HG03045 (cell line): ENCODE measurements at regions not wholly inside any gene's neighbourhood (a gene's known extent, or its start where the extent isn't known, plus 50 kb on each side); places are given as distances from the start of the nearest gene placed in this dataset.

Experiments
- ATAC-seq: cut with Tn5 transposase; IDR thresholded peaks from one replicate; pipeline ENCODE4 v1.9.1; 2021; ENCODE audit warnings: mild to moderate bottlenecking, moderate library complexity; ENCODE audit not compliant: unreplicated experiment

DNA sequence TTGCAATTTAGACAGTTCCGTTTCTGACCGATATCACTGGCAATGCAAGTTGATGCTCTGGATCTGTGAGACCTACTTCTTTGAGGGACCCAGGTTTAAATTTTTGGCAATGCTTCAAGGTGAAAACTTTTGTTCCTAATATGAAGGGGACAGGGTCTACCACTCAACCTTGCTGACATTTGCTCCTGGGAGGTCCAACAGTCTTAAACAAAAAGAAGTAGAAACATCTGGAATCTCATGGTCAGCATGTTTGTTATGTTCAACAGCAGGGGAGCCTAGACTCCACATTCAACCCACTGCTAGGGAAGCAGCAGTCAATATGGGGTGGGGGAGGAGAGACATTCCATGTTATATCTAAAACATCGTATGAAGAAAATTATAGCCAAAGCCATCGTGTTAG is 196.4 kb downstream of the SIM1 start:
- ATAC-seq: no peak

GRCh38 chr6:100267721-100268123 is 197.0 kb downstream of the SIM1 start:
- no peak for ATAC-seq

- no peak for ATAC-seq
These were observed 198.0 kb downstream of the SIM1 start for GRCh38 chr6:100266494-100267401.

DNA sequence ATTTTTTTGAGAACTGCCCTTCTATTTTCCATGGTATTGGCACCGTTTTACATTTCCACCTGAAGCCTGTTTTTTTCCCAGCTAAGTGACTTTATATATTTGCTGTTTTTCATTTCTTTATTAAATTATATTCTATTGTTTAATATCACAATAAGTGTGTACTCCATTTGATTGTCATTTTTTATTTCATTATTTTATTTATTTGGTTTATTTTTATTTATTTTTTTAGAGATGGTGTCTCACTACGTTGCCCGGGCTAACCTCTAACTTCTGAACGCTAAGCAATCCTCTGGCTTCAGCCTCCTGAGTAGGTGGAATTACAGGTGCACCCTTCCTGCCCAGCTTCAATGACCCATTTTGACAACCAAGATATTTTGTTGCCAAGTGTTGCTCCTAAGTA is 202.6 kb downstream of the SIM1 start:
- no peak for ATAC-seq

GRCh38 chr6:100261486-100261885 is 203.2 kb downstream of the SIM1 start:
- ATAC-seq: no peak

- ATAC-seq: no peak
These were observed 204.1 kb downstream of the SIM1 start for GRCh38 chr6:100260584-100260983.

- ATAC-seq: no peak
These were observed 204.9 kb downstream of the SIM1 start for GRCh38 chr6:100259865-100260264.

- no peak for ATAC-seq
These were observed 206.0 kb downstream of the SIM1 start for GRCh38 chr6:100258752-100259151.

DNA sequence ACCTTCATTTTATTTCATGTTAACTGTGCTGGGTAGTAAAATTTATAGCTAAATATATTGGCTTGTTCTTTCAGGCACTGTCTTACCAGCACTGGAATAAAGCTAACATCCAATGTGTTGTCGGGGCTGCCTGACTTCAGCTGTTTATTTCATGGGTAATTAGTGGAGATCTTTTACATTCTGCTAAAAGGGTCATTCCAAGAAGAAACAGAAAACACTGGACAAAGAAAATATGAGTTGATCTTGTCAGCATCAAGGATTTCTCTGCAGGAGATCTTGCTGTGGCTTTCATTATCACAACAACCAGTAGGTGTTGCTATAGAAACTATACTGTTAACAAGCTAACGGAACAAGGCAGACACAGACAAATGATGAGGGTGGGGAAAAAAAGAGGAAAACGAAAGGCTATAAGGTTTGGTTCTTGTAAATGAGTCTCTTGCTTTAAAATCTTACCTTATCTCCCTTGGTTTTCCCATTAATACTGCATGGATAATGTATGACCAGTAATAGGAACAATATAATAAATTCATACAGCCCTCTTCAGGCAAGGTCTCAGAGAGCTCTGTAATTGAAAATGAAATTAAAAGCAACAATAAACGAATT is 206.8 kb downstream of the SIM1 start:
- ATAC-seq: peak; percentile 91

DNA sequence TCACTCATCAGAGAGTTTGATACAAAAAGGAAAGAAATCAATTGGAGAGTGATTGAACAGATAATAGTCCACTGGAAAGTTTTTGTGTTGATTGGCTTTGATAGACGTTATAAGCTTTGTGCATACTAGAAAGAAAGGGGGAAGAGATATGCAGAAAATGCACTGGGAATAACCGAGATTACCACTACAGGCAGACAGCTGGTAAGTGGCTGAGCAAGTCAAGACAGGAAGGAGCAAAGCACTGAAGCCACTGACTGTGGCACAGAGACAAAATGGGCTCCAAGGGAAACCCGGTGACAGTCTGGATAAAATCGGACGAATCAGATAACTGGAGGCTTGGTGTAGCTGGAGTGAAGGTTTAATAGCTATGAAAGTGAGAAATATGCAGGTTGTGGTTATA is 209.0 kb downstream of the SIM1 start:
- no peak for ATAC-seq

DNA sequence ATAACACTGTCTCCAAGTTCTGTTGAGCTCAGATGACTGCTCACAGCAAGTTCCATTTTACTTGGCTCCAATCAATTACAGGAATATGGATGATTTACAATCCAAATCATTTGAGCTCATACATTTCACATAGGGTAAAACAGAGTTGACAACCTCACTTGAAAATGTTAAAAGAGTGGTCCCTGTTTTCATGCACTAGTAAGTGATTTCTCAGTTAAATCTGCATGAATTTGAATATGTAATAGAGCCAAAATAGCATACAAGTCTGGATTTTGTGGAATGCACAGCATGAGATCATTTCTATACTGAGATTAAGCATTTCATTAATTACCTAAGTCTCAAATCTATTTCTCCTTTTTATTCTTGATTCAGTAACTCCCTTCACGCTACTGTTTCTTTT is 217.6 kb downstream of the SIM1 start:
- no peak for ATAC-seq

DNA sequence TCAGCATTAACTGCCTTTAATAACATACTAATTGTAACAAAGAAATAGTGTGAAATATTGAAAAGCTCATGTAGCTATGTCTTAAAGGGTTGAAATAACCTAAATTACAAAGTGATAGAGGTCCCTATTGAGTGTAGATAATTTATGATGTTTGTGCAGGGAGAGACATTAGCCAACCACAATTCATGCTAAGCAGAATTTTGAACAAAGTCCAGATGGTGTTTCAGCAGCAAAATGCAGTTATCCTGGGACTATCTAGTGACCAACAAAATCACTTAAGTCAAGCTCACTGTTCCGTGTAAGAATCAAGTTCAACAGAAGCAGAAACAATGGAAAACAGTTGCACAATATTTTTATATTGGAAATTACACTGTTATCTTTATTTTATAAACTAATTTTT is 218.5 kb downstream of the SIM1 start:
- ATAC-seq: no peak

DNA sequence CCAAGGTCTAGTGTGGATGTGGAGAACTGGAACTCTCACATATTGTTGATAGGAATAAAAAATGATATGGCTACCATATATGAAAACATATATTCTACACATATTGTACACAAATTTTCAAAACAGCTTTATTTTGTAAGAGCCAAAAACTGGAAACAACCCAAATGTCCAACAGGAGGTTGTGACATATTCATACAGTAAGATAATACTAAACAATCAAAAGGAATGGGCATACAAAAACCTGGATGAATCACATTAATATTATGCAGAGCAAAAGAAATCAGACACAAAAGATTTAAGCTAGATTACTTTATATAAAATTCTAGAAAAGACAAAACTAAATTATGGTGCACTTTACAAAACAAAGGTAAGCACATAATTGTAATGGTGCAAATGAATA is 223.9 kb downstream of the SIM1 start:
- ATAC-seq: no peak

DNA sequence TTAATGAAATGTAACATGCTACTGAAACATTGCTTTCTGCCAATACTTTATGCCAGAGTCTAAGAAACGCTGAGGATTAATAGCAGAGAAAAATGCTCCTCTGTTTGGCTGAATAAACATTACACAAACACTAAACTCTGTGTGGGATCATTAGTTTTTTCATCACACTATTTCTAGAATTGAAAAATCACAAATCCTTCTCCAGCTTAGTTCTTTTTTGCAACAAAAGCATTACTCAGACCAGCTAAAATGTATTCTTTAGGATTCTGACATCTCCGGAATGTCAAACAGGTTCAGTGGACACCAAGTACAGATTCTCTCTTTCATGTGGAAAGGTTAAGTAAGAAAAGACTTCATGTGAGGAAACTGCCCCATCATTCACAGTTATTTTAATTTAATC is 226.9 kb downstream of the SIM1 start:
- no peak for ATAC-seq

- ATAC-seq: no peak
These were observed 228.3 kb downstream of the SIM1 start for GRCh38 chr6:100236389-100236788.

GRCh38 chr6:100235631-100236030 is 229.1 kb downstream of the SIM1 start:
- ATAC-seq: no peak

- ATAC-seq: no peak
These were observed 230.1 kb downstream of the SIM1 start for GRCh38 chr6:100234625-100235024.

GRCh38 chr6:100232781-100233573 is 231.7 kb downstream of the SIM1 start:
- ATAC-seq: no peak

GRCh38 chr6:100230953-100231316 is 233.8 kb downstream of the SIM1 start:
- ATAC-seq: no peak

DNA sequence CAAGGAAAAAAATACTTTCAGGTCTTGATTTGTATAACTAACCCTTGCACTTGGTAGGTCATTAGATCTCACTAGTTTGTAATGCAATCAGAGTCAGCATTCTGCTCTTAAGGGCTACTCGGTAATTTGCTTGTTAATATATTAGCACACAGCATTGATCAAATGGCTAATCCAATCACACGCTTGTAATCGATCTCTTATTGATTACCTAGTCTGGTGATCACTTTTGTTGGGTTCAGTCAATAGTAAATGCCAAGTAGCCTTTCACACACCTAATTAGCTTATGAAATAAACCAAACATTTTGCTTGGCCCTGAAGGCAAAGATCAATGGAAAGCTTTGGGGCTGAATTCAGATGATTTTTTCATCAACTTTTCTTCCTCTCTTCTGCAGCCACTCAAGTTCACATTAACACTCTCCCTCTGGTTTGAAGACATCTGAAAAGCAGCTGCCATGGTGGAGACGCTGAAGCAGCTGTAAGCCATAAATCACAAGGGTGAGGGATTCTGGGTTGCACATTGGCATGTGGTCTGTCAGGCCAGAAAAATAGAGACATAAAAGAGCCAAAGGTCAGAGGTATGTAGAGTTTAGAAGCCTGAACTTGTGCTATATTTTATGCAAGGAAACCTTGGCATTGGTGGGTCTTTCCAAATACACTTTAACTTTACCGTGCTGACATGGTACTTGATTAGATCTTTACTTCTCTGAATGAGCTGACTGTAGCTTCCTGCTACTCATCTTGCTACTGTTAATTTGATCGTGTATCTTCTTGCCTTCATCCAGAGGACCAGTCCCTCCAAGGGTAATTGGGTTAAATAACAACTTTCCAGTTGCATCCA is 234.4 kb downstream of the SIM1 start:
- no peak for ATAC-seq

DNA sequence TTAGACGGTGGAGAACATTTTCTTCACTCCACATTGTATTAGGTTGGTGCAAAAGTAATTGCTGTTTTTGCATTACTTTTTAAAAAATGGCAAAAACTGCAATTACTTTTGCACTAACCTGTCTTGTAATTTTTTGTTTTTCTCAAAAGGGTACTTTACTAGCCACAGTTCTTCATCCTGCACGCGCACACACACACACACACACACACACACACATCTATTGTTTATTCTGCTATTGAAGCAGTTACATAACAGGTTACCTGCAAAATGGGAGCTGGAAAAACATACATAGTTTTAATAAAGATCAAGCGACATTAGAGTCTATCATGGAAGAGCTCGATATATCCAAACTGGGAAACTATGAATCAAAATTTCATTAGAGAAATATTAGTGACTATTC is 235.2 kb downstream of the SIM1 start:
- ATAC-seq: no peak
